ENCODE measurements at regions not wholly inside any gene's neighbourhood (a gene's known extent, or its start where the extent isn't known, plus 50 kb on each side); places are given as distances from the start of the nearest gene placed in this dataset.
"Not testable (repeated sequence)": the region's sequence is repeated elsewhere in the genome, so short reads cannot be mapped to it uniquely, and the experiment has no call there.

GRCh38 chr12:124160097-124160756 is 134.7 kb upstream of the RFLNA start:
- H3K4me3 ChIP-seq (ENCODE audit: low read depth, low read length) = no peak overlapping the region
- TF ChIP-seq MAX (IDR thresholded peaks at IDR 0.05; ENCODE audit: low read depth, low read length) (no peak), POLR2A (IDR thresholded peaks at IDR 0.05; ENCODE audit: extremely low read depth, insufficient read length) (no peak), MYC (IDR thresholded peaks at IDR 0.05; ENCODE audit: low read depth, low read length) (no peak), CTCF (IDR thresholded peaks at IDR 0.05; ENCODE audit: low read depth, low read length) (no peak)
- no peak for DNase-seq (ENCODE audit: low read depth)

GRCh38 chr12:124161402-124161801 is 133.5 kb upstream of the RFLNA start:
- not testable (repeated sequence) for H3K4me3 ChIP-seq (ENCODE audit: low read depth, low read length); DNase-seq (ENCODE audit: low read depth)

GRCh38 chr12:124162151-124163110 is 132.5 kb upstream of the RFLNA start:
- DNase-seq (ENCODE audit: low read depth) = peak; percentile 35
- no peak overlapping the region for H3K4me3 ChIP-seq (ENCODE audit: low read depth, low read length)
- TF ChIP-seq POLR2A (IDR thresholded peaks at IDR 0.05; ENCODE audit: extremely low read depth, insufficient read length) (no peak), MAX (IDR thresholded peaks at IDR 0.05; ENCODE audit: low read depth, low read length) (no peak), CTCF (IDR thresholded peaks at IDR 0.05; ENCODE audit: low read depth, low read length) (no peak), MYC (IDR thresholded peaks at IDR 0.05; ENCODE audit: low read depth, low read length) (no peak)

- TF ChIP-seq MAX (IDR thresholded peaks at IDR 0.05; ENCODE audit: low read depth, low read length) (no peak), MYC (IDR thresholded peaks at IDR 0.05; ENCODE audit: low read depth, low read length) (no peak), POLR2A (IDR thresholded peaks at IDR 0.05; ENCODE audit: extremely low read depth, insufficient read length) (no peak), CTCF (IDR thresholded peaks at IDR 0.05; ENCODE audit: low read depth, low read length) (no peak)
- no peak for DNase-seq (ENCODE audit: low read depth)
Measured at GRCh38 chr12:124165695-124166094, 129.2 kb upstream of the RFLNA start.

GRCh38 chr12:124167141-124167540 is 127.8 kb upstream of the RFLNA start:
- no peak overlapping the region for H3K4me3 ChIP-seq (ENCODE audit: low read depth, low read length)
- TF ChIP-seq POLR2A (IDR thresholded peaks at IDR 0.05; ENCODE audit: extremely low read depth, insufficient read length) (no peak), MAX (IDR thresholded peaks at IDR 0.05; ENCODE audit: low read depth, low read length) (no peak), MYC (IDR thresholded peaks at IDR 0.05; ENCODE audit: low read depth, low read length) (no peak), CTCF (IDR thresholded peaks at IDR 0.05; ENCODE audit: low read depth, low read length) (no peak)
- no peak for DNase-seq (ENCODE audit: low read depth)

More at GRCh38 chr12:124165695-124166094, 129.2 kb upstream of the RFLNA start:
- H3K4me3 ChIP-seq (ENCODE audit: low read depth, low read length) = no peak overlapping the region
